Inflammatory macrophage treated with lipopolysaccharide for 1 hour (primary cell): ENCODE measurements at regions not wholly inside any gene's neighbourhood (a gene's known extent, or its start where the extent isn't known, plus 50 kb on each side); places are given as distances from the start of the nearest gene placed in this dataset.
"Not testable (repeated sequence)": the region's sequence is repeated elsewhere in the genome, so short reads cannot be mapped to it uniquely, and the experiment has no call there.

Source experiments
- DNase-seq, 2 donors: peaks; one replicate each; pipeline ENCODE4 v3.0.0-alpha.2; 2020 to 2022

GRCh38 chr16:85203462-85203813 lies 91.2 kb upstream of the CIBAR2 start:
- DNase-seq, result no peak

GRCh38 chr16:85204242-85205010 lies 92.2 kb upstream of the CIBAR2 start:
- no peak for DNase-seq

- DNase-seq, result not testable (repeated sequence)
Measured at GRCh38 chr16:85205257-85205656, 93.0 kb upstream of the CIBAR2 start.

GRCh38 chr16:85205747-85206471 lies 93.6 kb upstream of the CIBAR2 start:
- DNase-seq, result no peak

GRCh38 chr16:85206472-85207356 lies 94.4 kb upstream of the CIBAR2 start:
- DNase-seq, result no peak

GRCh38 chr16:85207357-85207921 lies 95.2 kb upstream of the CIBAR2 start:
- DNase-seq, result no peak

- DNase-seq, result no peak
Measured at GRCh38 chr16:85208181-85208580, 95.9 kb upstream of the CIBAR2 start.

- DNase-seq, result no peak
Measured at GRCh38 chr16:85208643-85209520, 96.6 kb upstream of the CIBAR2 start.

GRCh38 chr16:85209526-85210121 lies 97.4 kb upstream of the CIBAR2 start:
- DNase-seq, result no peak

GRCh38 chr16:85210423-85211169 lies 98.3 kb upstream of the CIBAR2 start:
- DNase-seq, result no peak

GRCh38 chr16:85211271-85211801 lies 99.1 kb upstream of the CIBAR2 start:
- DNase-seq, result no peak

GRCh38 chr16:85213926-85214675 lies 101.8 kb upstream of the CIBAR2 start:
- DNase-seq, result no peak

GRCh38 chr16:85215478-85216118 lies 103.3 kb upstream of the CIBAR2 start:
- DNase-seq, result no peak

- DNase-seq, result no peak
Measured at GRCh38 chr16:85216522-85217375, 104.5 kb upstream of the CIBAR2 start.

- no peak for DNase-seq
Measured at GRCh38 chr16:85220125-85220839, 108.0 kb upstream of the CIBAR2 start.

GRCh38 chr16:85220964-85221731 lies 108.9 kb upstream of the CIBAR2 start:
- DNase-seq, result no peak

- DNase-seq, result no peak
Measured at GRCh38 chr16:85221771-85222154, 109.5 kb upstream of the CIBAR2 start.
